ENCODE measurements at regions not wholly inside any gene's neighbourhood (a gene's known extent, or its start where the extent isn't known, plus 50 kb on each side); places are given as distances from the start of the nearest gene placed in this dataset. TPM values are rescaled to one million over a fixed set of nuclear protein-coding genes. Genes with fewer than 3 reads are reported as not detected.

Small RNA genes in the stretch of these regions (small RNA-seq; reads per million reads assigned to genes)
- gene AC233263.1 (not detected), gene AC233263.2 (not detected), gene IGKV1D-35 (not detected), gene IGKV2D-19 (not detected), gene IGKV2D-36 (not detected), gene IGKV2D-38 (not detected), gene IGKV3D-25 (not detected)

Measured in GM12878 (cell line).